Pulmonary artery endothelial cell (primary cell): ENCODE measurements at regions not wholly inside any gene's neighbourhood (a gene's known extent, or its start where the extent isn't known, plus 50 kb on each side); places are given as distances from the start of the nearest gene placed in this dataset.

Experiments used
- DNase-seq: peaks from one replicate; pipeline ENCODE4 v3.0.0-alpha.2; 2011; ENCODE audit warnings: low read depth, low spot score

GRCh38 chr12:111175396-111176094 is 193.3 kb downstream of the PHETA1 start:
- no peak for DNase-seq

- no peak for DNase-seq
Measured at GRCh38 chr12:111174961-111175345, 193.9 kb downstream of the PHETA1 start.

GRCh38 chr12:111174251-111174960 is 194.5 kb downstream of the PHETA1 start:
- DNase-seq, result no peak

GRCh38 chr12:111173836-111174235 is 195.1 kb downstream of the PHETA1 start:
- no peak for DNase-seq

- no peak for DNase-seq
Measured at GRCh38 chr12:111173391-111173790, 195.5 kb downstream of the PHETA1 start.

- DNase-seq, result no peak
Measured at GRCh38 chr12:111172786-111173185, 196.1 kb downstream of the PHETA1 start.

GRCh38 chr12:111171832-111172231 is 197.1 kb downstream of the PHETA1 start:
- DNase-seq, result no peak

- no peak for DNase-seq
Measured at GRCh38 chr12:111171345-111171744, 197.6 kb downstream of the PHETA1 start.

GRCh38 chr12:111170543-111170942 is 198.4 kb downstream of the PHETA1 start:
- no peak for DNase-seq

GRCh38 chr12:111169456-111169855 is 199.4 kb downstream of the PHETA1 start:
- no peak for DNase-seq

- no peak for DNase-seq
Measured at GRCh38 chr12:111169032-111169431, 199.9 kb downstream of the PHETA1 start.

- DNase-seq, result no peak
Measured at GRCh38 chr12:111168009-111168900, 200.6 kb downstream of the PHETA1 start.

GRCh38 chr12:111166779-111167540 is 201.9 kb downstream of the PHETA1 start:
- no peak for DNase-seq

- no peak for DNase-seq
Measured at GRCh38 chr12:111164833-111165525, 203.9 kb downstream of the PHETA1 start.

GRCh38 chr12:111163422-111163821 is 205.5 kb downstream of the PHETA1 start:
- DNase-seq, result no peak

GRCh38 chr12:111161898-111162297 is 207.0 kb downstream of the PHETA1 start:
- DNase-seq, result no peak

GRCh38 chr12:111160350-111161241 is 208.3 kb downstream of the PHETA1 start:
- no peak for DNase-seq

- no peak for DNase-seq
Measured at GRCh38 chr12:111158992-111159391, 209.9 kb downstream of the PHETA1 start.

- DNase-seq, result no peak
Measured at GRCh38 chr12:111157486-111157885, 211.4 kb downstream of the PHETA1 start.

GRCh38 chr12:111156304-111156703 is 212.6 kb downstream of the PHETA1 start:
- no peak for DNase-seq
